Nucleus accumbens (tissue), 56 donors: ENCODE measurements at regions not wholly inside any gene's neighbourhood (a gene's known extent, or its start where the extent isn't known, plus 50 kb on each side); places are given as distances from the start of the nearest gene placed in this dataset.
"Not testable (repeated sequence)": the region's sequence is repeated elsewhere in the genome, so short reads cannot be mapped to it uniquely, and the experiment has no call there.

Experiments
- DNase-seq, 56 donors: peaks; one replicate each; lab custom pipeline; 2025; lab: John Stamatoyannopoulos, UW

GRCh38 chr12:68422956-68423574 lies 90.9 kb upstream of the MDM1 start:
- DNase-seq = no peak

GRCh38 chr12:68425998-68426397 lies 93.8 kb upstream of the MDM1 start:
- no peak for DNase-seq

- DNase-seq = no peak
Observed at GRCh38 chr12:68428211-68428610, 96.0 kb upstream of the MDM1 start.

DNA sequence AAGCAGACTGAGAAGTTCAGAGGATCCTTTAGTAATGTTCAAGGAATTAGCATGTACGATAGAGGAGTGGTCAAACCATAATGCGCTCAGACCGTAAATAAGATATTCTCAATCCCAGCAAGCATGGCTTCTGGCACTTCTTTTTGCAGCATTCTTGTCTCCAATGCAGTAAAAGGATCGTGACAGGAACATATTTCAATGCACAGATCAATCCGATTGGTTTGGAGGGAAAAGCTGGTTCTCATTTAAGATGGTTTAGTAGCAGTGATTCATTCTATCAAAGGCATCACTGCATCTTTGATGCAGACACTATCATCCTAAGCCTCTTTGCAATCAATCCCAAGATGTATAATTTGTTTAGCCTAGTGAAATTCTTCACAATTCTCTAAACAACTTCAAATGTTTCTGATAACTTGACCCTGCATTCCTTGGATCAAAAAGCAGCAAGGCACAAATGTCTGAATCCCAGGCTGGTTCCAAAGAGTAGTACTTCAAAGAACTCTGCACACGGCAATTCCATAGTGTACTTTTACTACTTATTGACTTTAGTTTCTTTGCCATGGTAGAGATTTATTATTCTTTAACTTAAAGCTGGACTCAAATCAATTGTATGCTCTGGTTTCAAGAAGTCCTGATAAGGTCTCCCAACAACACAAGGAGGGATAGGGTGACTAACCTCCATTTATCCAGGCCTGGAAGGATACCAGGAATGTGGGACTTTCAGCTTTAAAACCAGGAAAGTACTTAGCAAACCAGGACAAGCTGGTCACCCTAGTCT lies 96.8 kb upstream of the MDM1 start:
- DNase-seq = no peak

DNA sequence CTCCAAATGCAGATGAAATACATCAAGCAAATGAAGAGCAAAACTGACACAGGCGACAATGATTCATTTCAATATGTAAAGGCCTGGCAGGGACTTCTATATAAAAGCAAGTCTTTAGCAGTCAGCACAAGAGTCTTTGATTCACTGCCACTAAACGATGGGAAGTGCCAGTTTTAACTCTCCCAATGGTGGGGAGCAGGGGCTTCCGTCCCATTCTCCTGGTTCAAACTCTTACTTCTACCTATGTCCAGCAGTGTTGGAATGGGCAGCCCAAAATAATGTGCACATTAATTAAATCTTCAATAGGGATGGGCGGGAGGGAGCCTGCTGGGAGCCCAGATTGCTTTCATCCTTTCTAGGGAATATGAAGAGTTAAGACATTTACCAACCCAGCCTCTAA lies 97.5 kb upstream of the MDM1 start:
- DNase-seq = no peak

DNA sequence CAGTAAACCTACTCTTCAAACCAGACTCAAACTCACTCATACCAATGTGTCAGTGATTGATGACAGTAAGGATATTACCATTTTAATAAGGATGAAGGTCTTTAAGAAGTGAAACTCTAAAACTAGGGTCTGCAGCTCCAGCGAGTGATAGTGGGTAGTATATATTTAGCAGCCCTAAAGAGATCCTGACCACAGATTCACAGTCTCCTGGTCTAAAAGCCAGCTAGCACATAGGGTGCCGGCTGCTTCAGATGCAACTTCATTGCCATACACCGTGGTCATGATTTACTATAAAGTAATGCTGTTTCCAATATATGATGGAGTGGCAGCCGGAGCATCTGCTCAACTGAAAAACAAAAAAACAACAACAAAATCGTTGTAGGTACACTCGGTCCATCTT lies 99.6 kb upstream of the MDM1 start:
- DNase-seq = no peak

GRCh38 chr12:68432622-68433021 lies 100.5 kb upstream of the MDM1 start:
- DNase-seq = no peak

DNA sequence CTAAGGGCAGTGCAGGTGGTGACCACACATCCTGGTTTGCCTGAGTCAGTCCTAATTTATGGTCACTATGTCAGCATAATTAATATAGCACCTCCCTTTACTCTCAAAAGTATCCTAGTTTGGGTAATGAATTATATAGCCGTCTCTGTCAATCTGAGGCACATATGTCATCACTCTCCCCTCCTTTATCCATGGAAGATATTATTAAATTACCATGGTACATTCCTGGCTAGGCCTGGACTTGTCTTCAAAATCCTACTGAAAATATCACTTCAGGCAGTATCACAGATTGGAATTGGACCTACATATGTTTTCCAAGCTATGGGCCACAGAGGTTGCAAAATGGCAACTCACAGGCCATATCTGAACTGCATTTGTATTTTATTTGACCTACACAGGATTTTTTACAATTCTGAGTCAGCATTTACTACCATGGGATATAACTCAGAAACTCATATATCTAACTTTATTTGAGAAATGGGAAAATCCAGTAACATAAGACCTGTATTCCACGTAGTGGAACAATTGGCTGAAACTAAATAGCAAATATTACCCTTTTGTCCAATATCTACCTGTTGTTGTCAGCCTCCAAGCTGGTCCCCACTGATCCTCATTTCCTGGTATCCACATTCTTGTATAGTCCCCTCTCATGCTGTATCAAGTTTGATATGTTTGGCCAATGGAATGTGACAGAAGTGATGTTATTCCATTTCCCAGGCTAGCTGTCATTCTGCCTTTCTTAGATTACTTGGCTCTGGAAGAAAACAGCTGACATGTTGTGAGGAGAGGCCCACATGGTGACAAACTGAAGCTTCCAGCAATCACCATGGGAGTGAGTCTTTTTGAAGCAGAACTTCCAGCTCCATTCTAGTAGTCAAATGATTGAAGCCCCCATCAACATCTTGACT lies 102.5 kb upstream of the MDM1 start:
- no peak for DNase-seq

DNA sequence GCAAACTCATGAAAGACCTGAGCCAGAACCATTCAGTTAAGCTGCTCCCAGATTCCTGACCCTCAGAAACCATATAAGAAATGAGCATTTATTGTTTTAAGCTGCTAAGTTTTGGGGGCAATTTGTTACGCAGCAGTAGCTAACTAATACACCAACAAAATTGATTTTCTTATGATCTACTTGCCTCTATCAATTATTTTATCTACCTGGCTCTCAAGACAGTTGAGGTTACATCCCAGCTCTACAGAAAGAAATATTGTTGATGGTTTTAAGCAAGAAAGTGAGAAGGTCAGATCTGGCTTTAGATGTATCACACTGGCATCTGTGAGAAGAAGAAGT lies 103.1 kb upstream of the MDM1 start:
- no peak for DNase-seq

DNA sequence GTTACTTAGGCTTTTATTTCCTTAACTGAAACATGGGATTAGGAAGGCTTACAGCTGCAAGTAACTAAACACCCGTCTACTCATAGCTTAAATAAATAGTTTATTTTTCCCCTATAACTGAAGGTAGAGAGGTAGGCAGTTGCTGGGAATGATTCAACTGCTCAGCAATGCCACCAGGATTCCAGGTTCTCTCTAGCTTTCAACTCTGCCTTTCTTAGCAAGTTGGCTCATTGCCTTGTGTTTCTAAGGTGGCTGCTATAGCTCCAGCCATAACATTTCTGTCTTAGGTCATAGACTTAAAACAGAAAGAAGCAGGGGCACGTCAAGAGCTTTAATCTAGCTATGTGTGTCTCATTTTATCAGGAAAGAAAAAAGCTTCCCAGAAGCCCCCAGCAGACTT lies 103.7 kb upstream of the MDM1 start:
- DNase-seq = no peak

DNA sequence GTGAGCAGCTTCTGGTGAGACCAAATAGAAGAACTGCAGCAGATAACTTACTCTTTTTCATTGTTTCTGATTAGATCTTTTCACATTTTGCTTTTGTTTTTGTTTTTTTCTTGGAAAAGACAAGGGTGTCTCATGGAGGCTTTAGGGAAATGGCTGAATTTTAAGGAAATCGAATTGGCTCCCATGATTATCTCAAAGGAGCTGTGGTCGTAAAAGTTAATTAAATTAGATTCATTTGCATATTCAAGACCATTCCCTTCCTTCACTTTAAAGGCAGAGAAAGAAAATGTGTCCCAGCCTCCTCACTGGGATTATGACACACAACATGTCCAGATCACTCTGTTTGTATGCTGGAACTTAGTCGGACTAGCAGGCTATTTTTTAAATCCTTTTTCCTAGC lies 106.4 kb upstream of the MDM1 start:
- DNase-seq = no peak

- no peak for DNase-seq
Observed at GRCh38 chr12:68439368-68440045, 107.3 kb upstream of the MDM1 start.

DNA sequence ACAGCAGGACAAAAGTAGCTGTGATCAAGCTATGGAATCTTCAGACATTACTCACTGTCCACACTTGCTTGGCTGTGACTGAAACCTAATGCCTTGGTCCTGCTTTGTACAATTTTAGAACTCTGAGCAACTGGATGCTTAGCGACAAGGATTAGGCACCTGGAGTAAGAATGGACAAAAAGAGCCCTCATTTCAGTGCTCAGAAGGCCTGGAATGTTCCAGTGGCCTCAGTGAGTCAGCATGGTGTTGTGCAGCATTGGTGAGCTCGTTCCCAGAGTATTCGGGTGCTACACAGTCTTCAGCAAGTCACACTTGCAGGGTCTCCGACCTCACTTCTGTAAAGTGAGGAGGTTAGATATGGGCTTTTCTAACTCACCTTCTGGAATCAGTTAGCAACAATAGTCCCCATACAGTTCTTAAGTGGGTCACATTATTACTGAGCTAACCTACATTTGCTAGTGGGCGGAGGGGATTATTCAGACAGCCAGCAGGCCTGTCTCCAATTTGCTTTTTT lies 108.0 kb upstream of the MDM1 start:
- no peak for DNase-seq

DNA sequence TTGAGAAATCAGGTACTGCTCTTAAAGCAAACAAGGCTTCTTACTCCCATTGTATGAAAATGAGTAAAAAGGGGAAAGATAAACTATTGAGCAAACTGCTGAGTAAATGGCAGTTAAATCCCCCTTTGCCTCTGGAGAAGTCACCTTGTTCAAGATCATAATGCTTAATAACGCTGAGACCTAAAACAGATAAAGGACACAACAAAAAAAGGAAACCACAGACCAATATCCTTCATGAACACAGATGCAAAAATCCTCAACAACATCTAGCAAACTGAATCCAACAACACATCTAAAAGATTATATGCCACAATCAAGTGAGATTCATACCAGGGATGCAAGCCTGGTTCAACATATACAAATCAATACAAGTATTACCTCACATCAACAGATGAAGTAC lies 109.0 kb upstream of the MDM1 start:
- DNase-seq = no peak

GRCh38 chr12:68442353-68442972 lies 110.3 kb upstream of the MDM1 start:
- DNase-seq = not testable (repeated sequence)

- DNase-seq = not testable (repeated sequence)
Observed at GRCh38 chr12:68443695-68444094, 111.5 kb upstream of the MDM1 start.

DNA sequence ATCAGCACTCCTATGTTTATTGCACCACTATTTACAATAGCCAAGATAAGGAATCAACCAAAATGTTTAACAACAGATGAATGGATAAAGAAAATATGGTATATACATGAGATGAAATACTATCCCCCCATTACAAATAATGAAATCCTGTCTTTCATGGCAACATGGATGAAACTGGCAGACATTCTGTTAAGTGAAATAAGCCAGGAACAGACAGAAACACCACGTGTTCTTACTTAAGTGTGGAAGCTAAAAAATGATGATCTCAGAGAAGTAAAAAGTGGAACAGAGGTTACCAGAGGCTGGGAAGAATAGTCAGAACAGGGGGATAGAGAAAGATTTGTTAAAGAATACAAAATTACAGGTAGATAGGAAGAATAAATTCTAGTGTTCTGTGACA lies 113.7 kb upstream of the MDM1 start:
- DNase-seq = no peak

DNA sequence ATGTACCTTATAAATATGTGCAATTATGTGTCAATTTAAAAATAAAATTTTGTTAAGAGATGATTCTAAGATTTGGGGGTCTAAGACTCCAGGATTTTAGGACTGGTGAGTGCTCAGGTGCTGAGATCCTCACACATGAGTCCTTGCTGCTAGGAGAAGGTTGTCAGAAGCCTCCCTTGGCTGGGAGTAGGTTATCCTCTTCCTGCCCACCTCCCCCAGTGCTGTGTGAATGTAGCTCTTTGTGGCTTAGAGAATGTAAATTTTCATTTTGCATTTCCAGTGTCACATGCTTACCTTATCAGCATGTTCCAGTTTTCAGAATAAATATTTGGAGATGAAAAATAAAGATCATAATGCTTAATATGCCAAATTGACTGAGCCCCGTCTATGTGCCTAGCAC lies 114.2 kb upstream of the MDM1 start:
- no peak for DNase-seq

DNA sequence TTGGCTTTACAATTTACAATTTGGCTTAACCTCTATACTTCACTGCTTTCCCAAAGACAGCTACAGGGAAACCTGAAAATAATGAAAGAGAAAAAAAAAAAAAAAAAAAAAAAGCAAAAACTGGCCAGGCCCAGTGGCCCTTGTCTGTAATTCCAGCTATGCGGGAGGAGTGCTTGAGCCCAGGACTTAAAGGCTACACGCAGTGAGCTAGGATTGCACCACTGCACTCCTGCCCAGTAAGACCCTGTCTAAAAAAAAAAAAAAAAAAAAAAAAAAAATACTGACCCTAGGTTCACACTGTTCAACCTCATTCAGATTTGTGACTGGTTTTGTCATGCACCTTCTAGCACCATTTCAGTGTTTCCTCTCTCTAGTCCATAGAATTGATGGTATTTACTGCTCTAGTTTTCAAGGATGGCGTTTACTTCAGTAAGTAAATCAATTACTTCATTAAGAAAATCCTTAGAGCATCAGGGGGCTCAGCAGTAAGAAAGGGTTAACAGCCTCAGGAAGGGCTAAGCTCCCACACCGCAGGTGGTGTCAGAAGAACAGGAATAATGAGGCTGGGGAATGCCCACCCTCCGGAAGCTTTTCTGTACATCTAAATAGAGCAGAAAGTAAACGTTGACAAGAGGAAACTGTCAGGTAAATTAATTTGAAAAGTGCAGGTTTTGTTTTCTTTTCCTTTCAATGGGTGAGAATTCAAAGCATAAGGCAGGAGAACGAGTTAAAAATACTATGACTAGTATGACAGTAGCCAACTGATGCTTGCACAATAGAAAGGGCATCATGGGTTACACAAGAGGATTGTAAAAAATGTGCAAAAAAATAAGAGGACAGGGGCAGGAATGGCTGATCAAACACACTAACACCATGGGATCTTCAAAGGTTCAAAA lies 115.0 kb upstream of the MDM1 start:
- no peak for DNase-seq
